Fibroblast of mammary gland (primary cell): ENCODE measurements at regions not wholly inside any gene's neighbourhood (a gene's known extent, or its start where the extent isn't known, plus 50 kb on each side); places are given as distances from the start of the nearest gene placed in this dataset.

Source experiments
- DNase-seq: peaks from one replicate; pipeline ENCODE4 v3.0.0-alpha.2; 2010; ENCODE audit warnings: low read depth
- H3K4me3 ChIP-seq: 2 replicates; pipeline ENCODE4 v1.5.1; 2011; ENCODE audit warnings: low read depth, mild to moderate bottlenecking, low read length, moderate library complexity; ENCODE audit not compliant: control insufficient read depth
- CTCF ChIP-seq: conservative IDR thresholded peaks from 2 replicates; pipeline ENCODE4 v1.5.1; 2011; ENCODE audit warnings: low read depth, low read length, inconsistent platforms; ENCODE audit not compliant: control insufficient read depth, insufficient read depth

DNA sequence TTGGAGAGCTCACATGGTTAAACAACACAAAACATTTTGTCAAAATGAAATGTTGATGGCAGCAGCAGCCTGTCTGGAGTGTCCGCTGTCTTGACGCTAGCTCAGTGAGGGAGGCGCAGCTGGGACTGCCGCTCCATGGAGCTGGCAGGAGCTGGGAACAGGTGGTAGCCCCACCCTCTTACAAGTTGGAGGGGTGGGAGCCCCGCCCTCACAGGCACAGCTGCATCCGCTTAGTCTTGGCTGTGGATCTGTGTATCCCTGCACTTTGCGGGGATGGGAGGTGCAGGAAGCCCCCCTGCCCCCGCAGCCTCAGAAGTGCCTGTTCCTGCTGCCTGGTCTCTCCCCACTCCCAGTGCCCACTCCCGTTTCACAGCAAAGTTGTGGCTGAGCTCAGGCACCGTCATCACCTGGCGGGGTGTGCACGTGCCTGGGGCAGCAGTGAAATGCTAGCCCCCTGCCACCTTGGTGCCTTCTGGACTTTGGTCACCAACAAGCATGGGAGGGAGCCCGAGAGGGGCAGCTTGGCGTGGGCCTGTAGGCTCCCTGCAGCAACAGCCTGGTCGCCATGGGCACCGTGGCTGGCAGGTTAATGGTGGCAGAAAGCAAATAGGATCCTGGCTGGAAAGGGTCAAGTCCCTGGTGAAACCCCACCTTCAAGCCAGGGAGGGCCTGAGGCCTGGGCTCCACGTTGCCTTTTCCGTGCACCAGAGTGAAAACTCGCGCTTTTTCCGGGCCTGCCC, 53.8 kb upstream of the CADM2 start:
- no peak for TF ChIP-seq CTCF
- no peak overlapping the region for H3K4me3 ChIP-seq
- DNase-seq: no peak

GRCh38 chr3:84905556-84905920, 53.3 kb upstream of the CADM2 start:
- no peak overlapping the region for H3K4me3 ChIP-seq
- no peak for DNase-seq
- TF ChIP-seq CTCF: no peak

GRCh38 chr3:84906065-84906464, 52.7 kb upstream of the CADM2 start:
- TF ChIP-seq CTCF: no peak
- DNase-seq: no peak
- H3K4me3 ChIP-seq: no peak overlapping the region
